GM12872 (cell line): ENCODE measurements at regions not wholly inside any gene's neighbourhood (a gene's known extent, or its start where the extent isn't known, plus 50 kb on each side); places are given as distances from the start of the nearest gene placed in this dataset.

Experiments used
- TF ChIP-seq, protein P1 (sequence below): IDR thresholded peaks from 3 replicates; pipeline ENCODE4 v1.5.1; 2011; ENCODE audit warnings: low read depth, mild to moderate bottlenecking, low read length, moderate library complexity; ENCODE audit not compliant: insufficient read depth

DNA sequence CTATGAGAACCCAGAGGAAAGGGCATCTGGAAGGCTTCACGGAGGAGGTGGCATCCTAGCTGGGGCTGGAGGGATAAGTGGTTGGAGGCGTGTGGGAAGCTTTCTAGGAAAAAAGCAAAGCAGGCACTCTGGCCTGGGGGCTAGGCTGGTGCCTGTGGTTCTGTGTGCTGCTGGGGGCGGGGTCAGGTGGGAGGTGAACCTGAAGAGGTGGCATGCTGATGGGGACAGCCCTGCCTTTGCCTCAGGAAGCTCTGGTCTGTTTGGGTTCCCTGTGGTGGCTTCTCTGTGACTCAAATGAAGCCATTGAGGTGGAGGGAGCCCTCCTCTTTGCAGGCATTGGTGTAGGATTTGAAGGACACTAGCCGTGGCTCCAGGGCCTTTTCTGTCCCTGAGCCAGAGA lies 221.6 kb upstream of the POU3F1 start:
- TF ChIP-seq, protein P1, sequence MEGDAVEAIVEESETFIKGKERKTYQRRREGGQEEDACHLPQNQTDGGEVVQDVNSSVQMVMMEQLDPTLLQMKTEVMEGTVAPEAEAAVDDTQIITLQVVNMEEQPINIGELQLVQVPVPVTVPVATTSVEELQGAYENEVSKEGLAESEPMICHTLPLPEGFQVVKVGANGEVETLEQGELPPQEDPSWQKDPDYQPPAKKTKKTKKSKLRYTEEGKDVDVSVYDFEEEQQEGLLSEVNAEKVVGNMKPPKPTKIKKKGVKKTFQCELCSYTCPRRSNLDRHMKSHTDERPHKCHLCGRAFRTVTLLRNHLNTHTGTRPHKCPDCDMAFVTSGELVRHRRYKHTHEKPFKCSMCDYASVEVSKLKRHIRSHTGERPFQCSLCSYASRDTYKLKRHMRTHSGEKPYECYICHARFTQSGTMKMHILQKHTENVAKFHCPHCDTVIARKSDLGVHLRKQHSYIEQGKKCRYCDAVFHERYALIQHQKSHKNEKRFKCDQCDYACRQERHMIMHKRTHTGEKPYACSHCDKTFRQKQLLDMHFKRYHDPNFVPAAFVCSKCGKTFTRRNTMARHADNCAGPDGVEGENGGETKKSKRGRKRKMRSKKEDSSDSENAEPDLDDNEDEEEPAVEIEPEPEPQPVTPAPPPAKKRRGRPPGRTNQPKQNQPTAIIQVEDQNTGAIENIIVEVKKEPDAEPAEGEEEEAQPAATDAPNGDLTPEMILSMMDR: no peak

DNA sequence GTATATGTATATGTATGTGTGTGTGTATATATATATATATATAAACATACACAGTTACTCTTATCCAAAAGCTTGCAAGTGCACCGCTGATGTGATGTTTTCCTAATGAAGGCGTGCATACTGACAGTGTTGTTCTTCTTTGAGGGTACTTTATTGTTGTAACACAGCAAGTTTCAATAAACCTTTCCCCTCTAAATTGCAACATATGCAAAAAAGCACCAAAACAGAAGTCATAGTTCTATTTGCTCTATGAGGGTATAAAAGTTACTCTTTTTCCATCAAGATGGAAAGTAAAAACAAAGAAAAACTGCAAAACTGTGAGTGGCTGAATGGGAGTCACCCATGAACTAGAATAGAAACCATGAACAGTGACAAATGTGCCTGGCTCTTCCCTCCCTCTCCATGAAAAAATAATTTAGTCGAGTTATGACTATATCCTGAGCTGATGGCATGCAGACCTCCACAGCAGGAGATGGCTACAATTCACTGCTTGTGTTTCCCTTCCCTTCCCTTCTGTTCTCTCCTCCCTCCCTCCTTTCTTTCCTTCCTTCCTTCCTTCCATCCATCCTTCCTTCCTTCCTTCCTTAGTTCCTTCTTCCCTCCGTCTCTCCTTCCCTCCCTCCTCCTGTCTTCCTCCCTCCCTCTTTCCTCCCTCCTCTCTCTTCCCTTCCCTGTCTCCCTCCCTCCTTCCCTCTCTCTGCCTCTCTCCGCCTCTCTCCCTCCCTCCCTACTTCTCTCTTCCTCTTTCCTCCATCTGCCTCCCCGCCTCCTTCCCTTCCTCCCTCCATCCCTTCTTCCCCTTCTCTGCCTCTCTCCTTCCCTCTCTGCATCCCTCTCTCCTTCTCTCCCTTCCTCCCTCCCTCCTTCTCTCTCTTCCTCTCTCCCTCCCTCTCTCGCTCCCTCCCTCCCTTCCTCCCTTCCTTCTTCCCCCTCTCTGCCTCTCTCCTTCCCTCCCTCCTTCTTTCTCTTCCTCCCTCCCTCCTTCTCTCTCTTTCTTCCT lies 220.7 kb upstream of the POU3F1 start:
- TF ChIP-seq, protein P1: no peak

DNA sequence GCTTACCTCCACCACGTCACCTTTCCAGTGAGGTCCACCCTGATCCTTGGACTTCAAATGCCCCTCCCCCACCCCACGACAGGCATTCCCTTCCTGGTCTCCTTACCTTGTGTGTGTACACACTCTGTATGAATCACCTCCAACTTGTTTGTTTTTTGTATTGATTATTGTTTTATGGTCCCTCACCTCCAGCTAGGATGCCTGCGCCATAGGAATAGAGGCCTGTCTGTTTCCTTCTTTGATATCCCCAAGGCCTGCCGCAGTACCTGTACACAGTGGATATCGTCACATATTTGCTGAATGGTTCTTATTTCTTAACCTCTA lies 219.6 kb upstream of the POU3F1 start:
- TF ChIP-seq, protein P1: no peak

DNA sequence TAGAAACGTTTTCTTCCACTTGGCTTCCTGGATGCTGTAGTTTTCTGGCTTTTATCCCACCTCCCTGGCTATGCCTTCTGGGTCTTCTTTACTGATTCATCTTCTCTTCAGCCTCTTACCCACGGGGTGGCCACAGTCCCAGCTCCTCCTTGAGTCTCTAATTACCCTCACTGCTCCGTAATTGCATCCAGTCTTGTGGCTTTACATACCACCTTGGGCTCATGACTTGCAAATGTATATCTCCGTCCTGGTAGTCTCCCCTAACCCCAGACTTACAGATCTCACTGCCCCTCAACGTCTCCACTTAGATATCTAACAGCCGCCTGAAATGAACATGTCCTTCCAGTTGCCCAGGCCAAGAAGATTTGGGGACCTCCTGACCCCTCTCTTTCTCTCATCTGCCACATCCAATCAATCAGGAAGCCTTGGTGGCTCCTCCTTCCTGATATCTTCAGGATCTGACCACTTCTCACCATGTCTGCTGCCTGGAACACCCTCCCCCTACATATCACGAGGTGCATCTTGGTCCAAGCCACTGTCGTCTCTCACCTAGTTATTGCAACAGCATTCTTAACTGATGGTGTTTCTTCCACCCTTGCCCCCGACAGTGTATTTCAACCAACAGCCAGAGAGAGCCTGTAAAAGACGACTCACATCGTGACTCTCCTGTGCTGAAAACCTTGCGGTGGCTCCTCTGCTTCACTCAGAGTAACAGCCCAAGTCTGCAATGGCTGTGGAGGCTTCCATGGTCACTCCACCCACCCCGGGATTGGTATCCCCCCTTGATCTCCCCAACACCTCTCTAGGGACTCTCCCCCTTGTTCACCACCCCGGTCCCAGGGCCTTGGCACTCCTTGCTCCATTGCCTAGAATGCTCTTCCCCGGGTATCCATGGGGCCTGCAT lies 219.0 kb upstream of the POU3F1 start:
- TF ChIP-seq, protein P1: no peak

DNA sequence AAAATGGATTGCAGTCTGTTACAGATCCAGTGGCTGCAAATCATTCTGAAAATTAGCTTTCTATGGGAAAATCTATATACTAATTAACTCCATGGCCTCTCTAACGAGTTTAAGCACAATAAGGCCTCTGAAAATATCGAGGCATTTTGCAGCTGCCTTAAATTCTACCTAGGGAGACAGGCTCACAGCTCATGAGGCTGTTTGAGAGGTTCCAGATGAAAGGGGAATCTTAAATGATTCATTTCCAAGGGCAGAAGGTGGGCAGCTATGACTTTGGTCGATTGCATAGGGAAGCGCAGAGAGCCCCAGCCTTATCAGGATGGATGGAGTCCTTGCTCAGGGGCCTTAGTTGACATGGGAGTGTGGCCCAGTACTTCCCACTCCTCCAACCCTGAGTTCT lies 216.8 kb upstream of the POU3F1 start:
- TF ChIP-seq, protein P1: no peak

DNA sequence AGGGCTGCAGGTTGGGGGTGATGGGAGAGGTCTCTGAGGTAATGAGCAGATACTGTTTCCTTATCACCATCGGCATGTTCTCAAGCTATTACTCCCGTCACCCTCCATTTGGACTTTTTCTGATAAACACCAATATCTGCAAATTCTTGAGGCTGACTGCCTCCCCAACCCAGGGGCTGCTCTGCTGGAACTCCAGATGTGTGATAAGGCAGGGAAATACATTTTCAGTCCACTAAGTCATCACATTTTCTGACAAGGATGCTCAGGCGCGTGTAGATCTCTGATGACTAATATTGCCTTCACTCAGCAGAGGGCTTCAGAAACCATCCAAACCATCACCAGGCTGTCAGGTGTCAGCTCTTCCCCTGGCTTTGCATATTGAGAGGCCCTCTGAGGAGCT lies 215.0 kb upstream of the POU3F1 start:
- TF ChIP-seq, protein P1: no peak

DNA sequence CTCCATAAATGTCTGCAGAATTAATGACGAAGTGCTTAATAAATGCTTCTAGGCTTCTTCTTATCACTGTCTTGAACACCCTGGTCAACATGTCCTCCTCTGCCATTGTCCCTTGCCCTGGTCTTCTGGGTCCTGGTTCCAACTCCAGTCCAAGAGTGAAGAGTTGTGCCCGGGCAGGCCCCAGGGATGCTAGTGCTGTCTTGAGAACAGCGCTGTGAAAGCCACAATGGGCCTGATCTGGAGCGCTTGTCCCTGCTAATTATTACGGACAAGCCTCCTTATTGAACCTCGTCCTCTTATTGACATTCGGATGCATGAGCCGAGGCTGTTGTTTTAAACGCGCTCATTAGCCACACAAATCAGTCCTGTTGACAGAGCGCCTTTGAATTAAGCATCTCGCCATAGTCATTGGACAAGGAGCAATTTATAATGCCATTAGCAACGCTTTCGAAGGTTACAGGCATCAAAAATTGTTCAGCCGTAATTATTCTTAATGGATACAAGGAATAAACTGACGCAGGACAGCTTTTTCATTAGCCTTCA lies 211.6 kb upstream of the POU3F1 start:
- TF ChIP-seq, protein P1: no peak
